ENCODE measurements at regions not wholly inside any gene's neighbourhood (a gene's known extent, or its start where the extent isn't known, plus 50 kb on each side); places are given as distances from the start of the nearest gene placed in this dataset.

DNA sequence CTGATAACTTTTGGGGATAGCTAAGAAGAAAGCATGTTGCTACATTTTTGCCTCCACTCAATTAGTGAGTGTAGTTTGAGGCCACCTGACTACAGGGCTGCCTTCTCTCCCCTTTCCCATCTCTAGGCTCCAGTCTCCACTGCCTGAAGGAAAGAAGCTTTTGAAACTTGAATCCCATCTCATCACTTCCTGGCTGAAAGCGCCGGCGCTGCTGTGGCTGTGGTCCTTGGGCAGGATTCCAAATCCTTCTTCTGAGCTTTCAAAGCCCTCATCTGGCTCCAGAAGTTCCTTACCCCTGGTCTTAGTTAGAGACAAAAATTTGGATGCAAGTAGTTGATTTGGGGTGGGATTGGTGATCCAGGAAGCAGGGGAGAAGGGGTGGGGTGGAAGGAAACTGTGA, 119.4 kb downstream of the FOXL1 start:
- Histone ChIP-seq H3K4me3 (no peak overlapping the region), H3K27ac (no peak overlapping the region)
- DNase-seq (ENCODE audit: low spot score): no peak
- TF ChIP-seq, protein P1, sequence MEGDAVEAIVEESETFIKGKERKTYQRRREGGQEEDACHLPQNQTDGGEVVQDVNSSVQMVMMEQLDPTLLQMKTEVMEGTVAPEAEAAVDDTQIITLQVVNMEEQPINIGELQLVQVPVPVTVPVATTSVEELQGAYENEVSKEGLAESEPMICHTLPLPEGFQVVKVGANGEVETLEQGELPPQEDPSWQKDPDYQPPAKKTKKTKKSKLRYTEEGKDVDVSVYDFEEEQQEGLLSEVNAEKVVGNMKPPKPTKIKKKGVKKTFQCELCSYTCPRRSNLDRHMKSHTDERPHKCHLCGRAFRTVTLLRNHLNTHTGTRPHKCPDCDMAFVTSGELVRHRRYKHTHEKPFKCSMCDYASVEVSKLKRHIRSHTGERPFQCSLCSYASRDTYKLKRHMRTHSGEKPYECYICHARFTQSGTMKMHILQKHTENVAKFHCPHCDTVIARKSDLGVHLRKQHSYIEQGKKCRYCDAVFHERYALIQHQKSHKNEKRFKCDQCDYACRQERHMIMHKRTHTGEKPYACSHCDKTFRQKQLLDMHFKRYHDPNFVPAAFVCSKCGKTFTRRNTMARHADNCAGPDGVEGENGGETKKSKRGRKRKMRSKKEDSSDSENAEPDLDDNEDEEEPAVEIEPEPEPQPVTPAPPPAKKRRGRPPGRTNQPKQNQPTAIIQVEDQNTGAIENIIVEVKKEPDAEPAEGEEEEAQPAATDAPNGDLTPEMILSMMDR (IDR thresholded peaks at IDR 0.05): no peak

DNA sequence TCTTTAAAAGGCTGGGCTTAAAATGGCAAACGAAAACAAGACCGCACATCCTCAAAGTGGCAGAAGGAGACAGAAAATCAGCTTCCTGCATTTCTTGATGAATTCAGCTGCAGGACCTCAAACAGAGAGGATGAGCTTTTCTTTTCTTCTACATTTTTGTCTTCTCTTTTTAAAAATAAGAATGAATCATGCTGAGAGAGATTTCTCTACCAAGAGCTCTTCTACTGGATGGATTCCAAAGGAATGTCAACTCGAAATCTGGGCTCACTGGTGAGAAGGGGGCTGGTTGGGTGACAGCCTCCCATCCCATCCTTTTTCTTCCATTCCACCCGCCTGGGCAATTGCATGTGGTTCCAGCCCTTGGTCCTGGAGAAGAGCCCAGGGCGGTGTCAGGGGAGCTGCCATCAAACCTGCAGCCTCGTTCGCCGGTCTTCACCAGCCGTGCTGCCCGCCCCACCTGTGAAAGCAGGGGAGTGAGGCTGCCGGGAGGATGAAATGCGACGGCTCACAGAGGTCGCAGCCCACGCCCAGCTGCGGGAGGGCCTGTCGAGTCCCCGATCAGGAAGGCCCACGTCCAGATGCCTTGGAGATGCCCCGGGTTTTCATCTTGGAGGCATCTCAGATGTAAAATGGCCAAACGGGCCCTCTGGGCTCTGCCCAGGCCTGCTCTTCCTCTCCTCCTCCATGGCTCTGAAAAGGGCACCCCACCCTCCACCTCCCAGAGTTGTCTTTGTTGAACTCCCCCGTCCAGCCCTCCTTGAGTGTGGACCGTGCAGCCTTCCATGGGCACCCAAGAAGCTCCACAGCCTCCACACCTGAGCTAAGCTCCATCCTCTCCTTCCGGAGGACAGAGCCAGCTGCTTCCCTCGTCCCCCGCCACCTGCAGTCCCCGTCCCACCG, 121.9 kb downstream of the FOXL1 start:
- Histone ChIP-seq H3K27ac (no peak overlapping the region), H3K4me3 (no peak overlapping the region)
- no peak for DNase-seq (ENCODE audit: low spot score)
- TF ChIP-seq, protein P1 (IDR thresholded peaks at IDR 0.05): no peak

DNA sequence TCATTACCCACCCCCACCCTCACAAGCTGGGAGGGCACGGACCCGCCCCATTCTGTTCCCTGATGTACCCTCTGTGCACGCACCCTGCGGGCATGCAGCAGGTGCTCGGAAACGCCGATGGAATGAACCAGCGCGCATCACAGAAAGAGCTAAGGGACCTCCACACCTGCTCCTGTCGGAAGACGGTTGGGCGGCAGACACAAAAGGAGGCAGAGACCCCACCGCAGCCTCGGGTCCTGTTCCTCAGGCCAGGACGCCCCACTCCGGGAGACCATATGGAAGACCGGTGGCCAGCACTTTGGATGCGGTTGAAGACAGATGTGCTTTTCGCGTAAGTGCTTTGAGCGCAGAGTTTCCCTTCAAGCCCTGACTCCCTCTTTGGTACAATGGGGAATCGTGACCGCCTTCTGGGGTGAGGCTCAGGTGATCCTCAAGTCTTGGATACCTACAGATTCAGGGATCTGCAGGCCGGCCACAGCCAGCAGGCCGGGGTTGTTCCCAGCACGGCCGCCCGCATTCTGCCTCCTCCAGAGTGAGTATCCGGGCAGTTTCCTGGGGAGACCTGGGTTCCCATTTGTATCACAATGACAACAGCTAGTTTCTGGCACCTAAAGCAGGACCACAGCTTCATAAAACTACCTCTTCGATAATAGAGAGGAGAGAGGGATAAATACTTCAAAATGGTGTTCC, 123.1 kb downstream of the FOXL1 start:
- H3K27ac ChIP-seq: no peak overlapping the region
- no peak overlapping the region for H3K4me3 ChIP-seq
- TF ChIP-seq, protein P1 (IDR thresholded peaks at IDR 0.05): no peak
- DNase-seq (ENCODE audit: low spot score): no peak

DNA sequence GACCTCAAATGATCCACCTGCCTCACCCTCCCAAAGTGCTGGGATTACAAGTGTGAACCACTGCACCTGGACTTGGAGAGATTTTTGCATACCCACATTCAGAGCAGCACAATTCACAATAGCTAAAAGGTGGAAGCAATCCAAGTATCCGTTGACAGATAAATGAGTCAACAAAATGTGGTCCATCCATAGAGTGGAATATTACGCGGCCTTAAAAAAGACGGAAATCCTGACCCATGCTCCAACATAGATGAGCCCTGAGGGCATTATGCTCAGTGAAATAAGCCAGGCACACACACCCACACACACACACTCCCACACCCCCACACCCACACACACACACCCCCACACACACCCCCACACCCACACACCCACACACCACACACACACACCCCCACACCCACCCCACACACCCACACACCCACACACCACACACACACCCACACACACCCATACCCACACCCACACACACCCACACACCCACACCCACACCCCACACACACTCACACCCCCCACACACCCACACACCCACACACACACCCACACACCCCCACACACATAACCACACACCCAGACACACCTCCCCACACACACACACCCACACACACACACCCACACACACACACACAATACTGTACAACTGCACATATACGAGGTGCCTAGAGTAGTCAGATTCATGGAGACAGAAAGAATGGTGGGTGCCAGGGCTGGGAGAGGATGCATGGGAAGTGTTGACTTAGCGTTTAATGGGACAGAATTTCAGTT, 124.7 kb downstream of the FOXL1 start:
- H3K4me3 ChIP-seq: no peak overlapping the region
- no peak for DNase-seq (ENCODE audit: low spot score)
- H3K27ac ChIP-seq: no peak overlapping the region
- TF ChIP-seq, protein P1 (IDR thresholded peaks at IDR 0.05): no peak

DNA sequence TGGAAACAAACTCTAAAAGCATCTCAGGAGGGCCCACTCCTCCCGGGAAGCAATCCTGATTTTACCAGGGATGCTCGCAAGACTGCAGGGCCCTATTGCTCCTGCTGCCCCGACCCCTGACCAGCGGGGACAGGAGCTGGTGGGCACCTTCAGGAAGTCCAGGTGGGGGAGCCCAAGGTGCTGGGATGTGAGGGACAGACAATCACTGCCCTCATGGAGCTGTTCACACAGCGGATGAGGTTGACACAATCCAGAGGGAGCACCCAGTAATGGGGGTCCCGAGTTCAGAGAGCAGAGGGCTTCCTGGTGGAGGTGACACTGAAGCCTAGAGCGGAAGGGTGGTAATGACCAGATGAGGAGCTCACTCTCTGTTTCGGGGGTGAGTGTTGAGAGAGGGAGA, 126.2 kb downstream of the FOXL1 start:
- no peak overlapping the region for H3K4me3 ChIP-seq
- TF ChIP-seq, protein P1 (IDR thresholded peaks at IDR 0.05): no peak
- no peak for DNase-seq (ENCODE audit: low spot score)
- H3K27ac ChIP-seq: no peak overlapping the region

DNA sequence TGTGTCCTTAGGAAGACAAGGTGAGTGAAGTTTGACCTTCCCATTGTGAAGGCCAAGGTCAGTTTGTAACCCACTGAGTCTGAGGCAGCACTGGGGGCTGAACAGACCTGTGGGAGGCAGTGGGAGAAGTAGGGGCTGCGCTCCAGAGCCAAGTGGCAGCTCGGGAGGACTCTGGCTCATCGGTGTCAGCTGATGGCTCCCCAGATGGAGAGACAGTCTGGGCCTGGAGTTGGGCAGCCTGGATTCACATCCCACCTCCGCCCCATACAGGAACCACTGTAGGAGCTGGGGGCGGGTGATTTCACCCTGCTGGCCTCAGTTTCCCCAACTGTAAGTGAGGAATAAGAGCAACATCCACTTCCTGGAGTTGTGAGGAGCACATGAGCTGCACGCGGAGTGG, 128.4 kb downstream of the FOXL1 start:
- Histone ChIP-seq H3K27ac (no peak overlapping the region), H3K4me3 (no peak overlapping the region)
- DNase-seq (ENCODE audit: low spot score): no peak
- TF ChIP-seq, protein P1 (IDR thresholded peaks at IDR 0.05): no peak

All from coronary artery (tissue), 2 donors.